GM21723 (cell line): ENCODE measurements at regions not wholly inside any gene's neighbourhood (a gene's known extent, or its start where the extent isn't known, plus 50 kb on each side); places are given as distances from the start of the nearest gene placed in this dataset.

Source experiments
- ATAC-seq: cut with Tn5 transposase; IDR thresholded peaks from one replicate; pipeline ENCODE4 v1.9.1; 2021; ENCODE audit warnings: mild to moderate bottlenecking, moderate library complexity; ENCODE audit not compliant: unreplicated experiment

GRCh38 chr6:170117111-170117972 lies 173.5 kb downstream of the DLL1 start:
- ATAC-seq = no peak

- ATAC-seq = no peak
These were observed 174.2 kb downstream of the DLL1 start for GRCh38 chr6:170116636-170117035.

GRCh38 chr6:170114956-170115855 lies 175.7 kb downstream of the DLL1 start:
- no peak for ATAC-seq

GRCh38 chr6:170114187-170114945 lies 176.5 kb downstream of the DLL1 start:
- no peak for ATAC-seq

DNA sequence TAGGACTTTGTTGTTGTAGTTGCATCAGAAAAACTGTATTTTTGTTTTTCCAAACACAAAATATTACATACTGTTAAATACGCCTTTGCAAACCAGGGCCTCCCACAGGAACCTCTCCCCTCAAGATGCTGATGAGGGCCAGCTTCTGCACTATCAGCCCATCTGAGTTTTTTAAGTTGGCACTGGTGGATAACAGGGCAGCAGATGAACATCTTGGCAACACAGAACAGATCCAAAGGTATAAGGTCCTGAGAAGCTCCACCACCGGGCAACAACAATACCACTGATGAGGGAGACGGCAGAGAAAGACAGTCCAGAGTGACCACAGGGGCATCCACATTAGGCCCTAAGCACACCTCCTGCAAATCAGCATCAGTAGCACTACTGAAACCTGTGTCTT lies 177.7 kb downstream of the DLL1 start:
- no peak for ATAC-seq

DNA sequence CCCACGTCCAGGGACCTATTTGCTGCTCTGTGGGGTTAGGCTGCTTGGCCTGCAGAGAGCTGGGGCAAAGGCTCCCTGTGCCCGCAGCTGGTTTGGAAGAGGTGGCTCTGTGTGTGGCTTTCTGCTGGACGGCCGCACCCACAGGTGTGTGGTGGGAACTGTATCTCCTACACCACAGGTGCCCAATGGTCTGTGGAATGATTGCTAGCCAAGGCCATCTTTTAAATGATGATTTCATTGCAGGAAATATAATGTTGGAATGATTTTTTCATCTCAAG lies 178.4 kb downstream of the DLL1 start:
- no peak for ATAC-seq

- no peak for ATAC-seq
These were observed 178.9 kb downstream of the DLL1 start for GRCh38 chr6:170111816-170112582.

- ATAC-seq = no peak
These were observed 179.7 kb downstream of the DLL1 start for GRCh38 chr6:170111141-170111664.

DNA sequence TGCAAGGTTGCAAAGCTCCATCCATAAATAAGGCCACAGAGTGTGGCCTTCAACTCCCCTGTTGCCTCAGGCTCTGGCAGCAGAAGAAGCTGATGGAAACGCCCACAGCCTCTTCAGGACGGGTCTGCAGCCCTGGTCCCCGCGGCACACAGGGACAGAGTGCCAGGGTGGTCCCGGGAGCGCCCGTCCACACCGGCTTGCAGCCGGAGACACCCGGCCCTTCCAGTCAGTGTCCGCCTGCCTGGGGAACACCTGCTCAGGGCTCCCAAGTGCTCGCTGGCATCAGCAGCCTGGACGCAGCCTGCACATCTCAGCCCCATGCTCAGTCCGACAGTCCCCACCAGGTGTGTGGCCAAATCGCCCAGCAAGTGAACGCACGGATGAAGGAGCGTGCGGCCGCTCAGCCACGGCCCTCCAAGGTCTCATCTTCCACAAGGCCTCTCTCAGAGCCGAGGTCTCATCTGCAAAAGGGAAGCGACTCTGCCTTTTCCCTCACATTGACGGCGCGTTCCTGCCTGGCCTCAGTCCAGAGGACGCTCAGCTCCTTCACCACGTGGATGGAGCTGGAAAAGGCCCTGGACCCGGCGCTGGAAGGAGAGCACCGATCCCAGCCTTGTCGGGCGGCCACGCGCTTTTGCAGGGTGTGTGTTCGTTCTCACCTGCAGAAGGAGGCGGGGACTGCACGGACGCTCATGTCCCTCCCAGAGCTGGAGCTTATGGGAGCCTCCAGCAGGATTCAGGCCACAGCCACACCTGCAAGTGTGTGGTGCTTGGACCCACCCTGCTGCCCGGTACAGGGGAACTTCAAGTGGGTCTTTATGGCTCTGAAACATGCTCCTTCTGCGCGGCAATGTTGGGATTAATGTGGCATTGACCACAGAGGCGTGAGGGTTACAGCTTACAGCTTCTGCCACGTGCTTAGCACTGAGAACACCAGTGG lies 180.4 kb downstream of the DLL1 start:
- no peak for ATAC-seq

GRCh38 chr6:170108890-170109587 lies 181.8 kb downstream of the DLL1 start:
- ATAC-seq = no peak

DNA sequence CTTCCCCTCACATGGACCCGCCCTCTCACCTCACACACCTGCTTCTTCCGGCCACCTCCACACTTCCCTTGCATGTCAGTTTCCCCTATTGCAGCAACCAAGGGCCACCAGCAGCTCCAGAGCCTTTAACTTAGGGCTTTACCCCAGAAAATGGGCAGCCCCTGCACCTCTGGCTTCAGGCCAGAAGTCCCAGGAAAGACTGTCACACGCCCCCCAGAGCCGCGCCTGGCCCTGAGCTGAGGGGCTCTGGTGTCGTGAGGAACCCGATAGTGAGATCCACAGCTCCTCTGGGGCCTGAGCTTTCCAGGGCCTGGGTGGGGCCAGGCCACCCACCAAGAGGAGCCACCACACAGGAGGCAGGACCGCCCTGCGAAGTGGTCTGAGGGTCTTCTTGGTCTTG lies 182.4 kb downstream of the DLL1 start:
- ATAC-seq = no peak

DNA sequence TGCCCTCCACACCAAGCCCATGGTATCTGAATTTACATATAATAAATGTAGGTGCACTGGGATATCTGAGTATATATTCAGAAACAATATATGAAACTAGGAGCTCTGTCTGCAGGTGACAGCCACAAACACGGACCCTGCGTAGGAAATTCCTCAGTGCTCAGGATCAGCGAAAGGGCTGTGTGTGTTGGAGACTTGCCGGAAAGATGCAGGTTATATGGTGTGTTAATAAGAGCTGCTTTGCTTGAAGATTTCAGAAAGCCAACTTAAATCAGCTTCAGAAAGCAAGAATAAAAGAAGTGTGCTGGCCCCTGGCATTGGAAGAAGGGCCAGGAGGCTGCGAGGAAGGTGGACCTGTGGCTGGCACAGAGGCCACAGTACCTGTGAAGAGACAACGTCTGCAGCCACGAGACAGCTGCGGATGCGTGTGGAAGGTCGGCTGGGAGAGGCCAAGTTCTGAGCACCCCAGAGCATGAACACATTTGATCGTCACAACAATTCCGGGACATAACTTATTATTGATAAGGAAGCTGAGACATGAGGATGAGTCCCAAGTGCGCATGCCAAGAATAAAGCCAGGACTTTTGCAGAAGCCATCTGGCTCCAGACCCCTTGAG lies 183.2 kb downstream of the DLL1 start:
- no peak for ATAC-seq

GRCh38 chr6:170106906-170107525 lies 183.9 kb downstream of the DLL1 start:
- ATAC-seq = no peak

DNA sequence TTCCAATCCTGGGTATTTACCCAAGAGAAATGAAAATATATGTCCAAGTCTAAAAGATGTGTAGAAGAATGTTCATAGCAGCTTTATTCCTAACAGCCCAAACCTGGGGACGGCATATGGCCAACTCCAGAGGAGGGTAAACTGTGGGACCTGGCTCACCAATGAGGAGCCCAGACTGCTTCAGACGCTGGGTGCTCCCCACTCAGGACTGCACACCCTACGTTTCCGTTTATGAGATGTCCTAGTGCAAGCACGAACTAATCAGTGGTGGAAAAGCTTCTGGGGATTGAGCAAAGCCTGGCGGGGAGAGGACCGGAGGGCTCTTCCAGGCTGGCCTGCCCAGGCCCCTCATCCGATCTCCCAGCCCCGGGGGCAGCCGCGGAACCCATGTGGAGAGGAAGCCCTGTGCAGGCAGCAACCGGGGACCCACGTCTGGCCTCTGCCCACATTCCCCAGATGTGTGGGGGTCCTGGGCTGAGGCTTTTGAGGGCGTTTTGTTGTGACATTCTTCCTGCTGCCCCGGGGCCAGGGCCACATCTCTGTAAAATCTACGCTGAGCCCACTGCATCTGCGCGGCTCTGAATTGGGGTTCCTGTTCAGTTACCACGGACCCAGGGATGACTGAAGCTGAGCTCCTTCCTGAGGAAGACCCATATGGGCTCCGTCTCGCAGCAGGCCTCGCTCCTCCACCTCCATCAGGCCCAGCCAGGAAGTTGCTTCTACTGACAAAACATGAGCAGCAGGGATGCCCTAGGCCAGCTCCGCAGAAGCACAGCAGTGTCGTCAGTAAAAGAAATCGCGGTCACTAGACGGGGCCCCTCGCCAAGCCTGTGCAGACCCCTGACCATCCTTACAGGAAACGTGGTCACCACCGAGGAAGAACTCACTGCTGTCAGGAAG lies 188.0 kb downstream of the DLL1 start:
- ATAC-seq = no peak

- ATAC-seq = no peak
These were observed 188.8 kb downstream of the DLL1 start for GRCh38 chr6:170102038-170102437.

DNA sequence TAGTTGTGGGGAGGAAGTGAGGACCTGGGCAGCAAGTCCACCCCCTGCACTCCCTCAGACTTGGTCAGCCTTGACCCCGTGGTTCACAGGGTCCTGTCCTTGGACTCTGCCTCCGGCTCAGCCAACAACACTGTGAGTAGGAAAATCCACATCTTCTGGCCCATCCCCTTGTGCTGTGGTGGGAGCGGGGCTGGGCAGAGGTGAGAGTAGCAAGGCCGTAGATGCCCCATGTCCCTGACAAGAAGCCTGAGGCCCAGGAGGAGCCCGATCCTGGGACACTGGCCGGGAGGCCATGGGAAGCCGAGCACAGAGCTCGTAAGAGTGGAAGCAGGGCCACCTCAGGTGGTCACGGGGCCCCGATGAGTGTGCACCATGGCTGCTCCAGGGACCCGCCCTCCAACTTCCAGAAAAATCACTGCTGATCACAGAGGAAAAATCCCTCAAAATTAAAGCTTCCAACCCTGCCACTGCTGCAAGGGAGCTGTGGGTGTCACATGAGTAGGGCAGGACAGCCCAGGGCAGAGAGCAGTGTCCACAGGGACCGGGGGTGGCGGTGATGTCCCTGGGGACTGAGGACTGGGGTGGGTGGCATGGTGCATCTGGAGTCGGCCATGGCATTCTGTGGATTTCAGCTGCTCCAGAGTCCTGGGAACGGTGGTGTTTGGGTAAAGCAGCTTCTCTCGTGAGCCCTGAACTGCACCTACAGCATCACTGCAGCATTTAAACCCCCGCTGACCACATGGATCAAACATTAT lies 189.4 kb downstream of the DLL1 start:
- ATAC-seq = no peak
